GM19328 (cell line): ENCODE measurements at regions not wholly inside any gene's neighbourhood (a gene's known extent, or its start where the extent isn't known, plus 50 kb on each side); places are given as distances from the start of the nearest gene placed in this dataset.

ENCODE experiments used
- ATAC-seq: cut with Tn5 transposase; IDR thresholded peaks from one replicate; pipeline ENCODE4 v1.9.1; 2021; ENCODE audit warnings: mild to moderate bottlenecking, moderate library complexity; ENCODE audit not compliant: unreplicated experiment

DNA sequence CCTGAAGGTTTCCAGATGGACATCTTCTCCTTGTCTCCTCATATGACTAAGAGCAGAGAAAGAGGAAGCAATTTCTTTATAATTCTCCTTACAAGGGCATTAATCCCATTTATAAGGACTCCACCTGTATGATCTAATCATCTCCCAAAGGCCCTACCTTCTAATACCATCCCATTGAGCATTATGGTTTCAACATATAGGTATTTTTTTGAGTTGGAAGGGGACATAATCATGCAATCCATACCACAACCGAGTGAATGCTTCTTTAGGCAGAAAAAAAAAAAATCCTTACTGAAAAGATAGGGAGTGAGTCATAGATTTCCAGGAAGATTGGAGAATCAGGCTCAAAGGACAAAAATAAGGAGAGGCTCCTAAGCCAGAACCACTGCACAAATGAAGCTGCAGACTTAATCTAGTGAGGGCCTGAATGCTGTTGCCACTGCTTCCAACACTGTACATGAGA is 312.5 kb upstream of the HS3ST1 start:
- ATAC-seq, result no peak

DNA sequence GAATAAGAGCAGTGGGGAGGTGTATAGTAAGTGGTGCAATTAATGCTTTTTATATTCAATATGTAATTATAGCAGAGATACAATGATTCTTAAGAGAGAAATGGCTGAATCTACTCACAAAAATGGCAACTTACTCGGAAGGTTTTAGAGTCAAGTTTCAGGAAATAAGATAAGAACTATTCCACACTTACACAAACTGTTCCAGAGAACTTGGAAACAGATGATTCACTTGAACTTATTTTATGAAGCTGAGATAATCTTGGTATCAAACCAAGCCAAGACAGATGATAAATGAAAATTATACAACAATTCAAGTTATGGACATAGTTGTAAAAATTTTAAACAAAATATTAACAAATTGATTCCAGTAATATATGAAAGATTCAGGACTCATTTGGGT is 311.3 kb upstream of the HS3ST1 start:
- ATAC-seq, result no peak

DNA sequence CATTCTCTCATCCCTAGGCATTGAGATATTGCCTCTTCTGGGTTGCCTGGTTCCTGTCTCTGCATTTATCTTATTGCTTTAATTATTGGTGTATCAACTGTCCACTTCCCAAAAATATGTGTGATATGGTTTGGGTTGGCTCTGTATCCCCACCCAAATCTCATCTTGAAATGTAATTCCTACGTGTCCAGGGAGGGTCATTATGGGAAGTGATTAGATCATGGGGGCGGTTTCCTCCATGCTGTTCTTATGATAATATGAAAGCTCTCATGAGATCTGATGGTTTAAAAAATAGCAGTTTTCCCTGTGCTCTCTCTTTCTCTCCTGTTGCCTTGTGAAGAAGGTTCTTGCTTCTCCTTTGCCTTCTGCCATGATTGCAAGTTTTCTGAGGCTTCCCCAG is 308.3 kb upstream of the HS3ST1 start:
- no peak for ATAC-seq

DNA sequence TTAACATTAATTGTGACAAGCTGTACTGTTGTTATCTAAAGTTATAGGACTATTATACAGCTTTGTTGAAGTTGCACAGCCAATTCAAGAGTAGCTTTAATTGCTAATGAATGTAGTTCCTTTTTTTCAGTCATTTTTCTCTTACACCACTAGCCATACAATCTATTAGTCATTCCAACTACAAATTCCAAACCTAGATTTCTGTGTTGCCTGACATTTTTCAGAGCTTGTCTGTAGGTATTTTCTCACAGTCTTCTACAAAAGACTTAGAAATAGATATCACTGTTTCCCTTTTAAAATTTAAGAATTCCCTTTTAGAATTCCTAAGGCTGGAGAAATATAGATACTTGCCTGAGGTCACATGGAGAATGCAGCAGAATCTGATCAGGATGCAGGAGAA is 307.0 kb upstream of the HS3ST1 start:
- ATAC-seq, result no peak

DNA sequence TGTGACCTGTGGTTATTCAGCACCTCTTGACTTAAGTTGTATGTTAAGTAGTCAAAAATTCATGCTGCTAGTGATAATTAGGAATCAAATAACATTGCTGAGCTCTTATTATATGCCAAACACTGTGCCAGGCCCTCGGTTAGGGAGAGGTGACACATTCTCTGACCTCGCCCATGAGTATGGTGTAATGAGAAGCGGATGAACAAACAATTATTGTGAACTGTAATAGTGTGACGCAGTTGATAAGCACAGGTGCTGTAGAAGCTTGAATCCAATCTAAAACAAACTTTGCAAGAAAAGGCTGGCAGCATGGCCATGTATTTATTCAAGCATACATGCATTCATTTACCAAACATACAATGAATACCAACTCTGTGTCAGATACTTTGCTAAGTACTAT is 303.5 kb upstream of the HS3ST1 start:
- no peak for ATAC-seq

DNA sequence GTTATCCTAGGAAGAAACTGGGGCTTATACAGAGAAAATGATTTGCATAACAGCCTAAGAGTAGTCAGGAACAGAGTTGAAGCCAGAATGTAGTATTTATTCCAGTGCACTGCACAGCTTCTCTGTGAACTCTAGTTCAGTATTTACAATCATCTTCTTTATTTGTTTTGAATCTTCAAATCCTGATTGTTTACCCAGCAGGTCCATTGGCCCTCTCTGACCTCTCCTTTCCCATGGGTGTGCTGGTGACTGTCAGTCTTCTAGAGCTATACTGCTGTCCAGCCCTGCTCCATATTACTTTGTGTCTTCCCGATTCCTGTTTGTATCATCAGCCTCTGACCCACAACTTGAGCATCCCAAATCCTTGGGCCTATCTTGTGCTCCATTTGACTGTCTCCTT is 301.9 kb upstream of the HS3ST1 start:
- no peak for ATAC-seq

DNA sequence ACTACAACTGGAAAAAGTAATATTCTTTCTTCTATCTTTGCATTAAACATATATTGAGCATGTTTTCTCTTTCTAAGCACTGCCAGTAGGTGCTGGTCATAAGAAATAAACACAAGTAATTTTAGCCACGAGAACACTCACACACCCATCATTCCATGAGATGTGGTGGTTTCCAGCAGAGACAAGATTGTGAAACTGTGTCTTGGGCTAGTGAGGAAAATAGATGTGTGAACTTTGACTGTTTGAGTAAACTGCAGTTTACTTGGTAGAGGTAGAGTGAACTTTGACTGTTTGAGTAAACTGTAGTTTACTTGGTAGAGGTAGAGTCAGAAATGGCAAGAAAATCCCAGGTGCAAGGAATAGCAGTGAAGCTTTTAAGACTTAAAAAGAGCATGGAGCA is 300.9 kb upstream of the HS3ST1 start:
- no peak for ATAC-seq

DNA sequence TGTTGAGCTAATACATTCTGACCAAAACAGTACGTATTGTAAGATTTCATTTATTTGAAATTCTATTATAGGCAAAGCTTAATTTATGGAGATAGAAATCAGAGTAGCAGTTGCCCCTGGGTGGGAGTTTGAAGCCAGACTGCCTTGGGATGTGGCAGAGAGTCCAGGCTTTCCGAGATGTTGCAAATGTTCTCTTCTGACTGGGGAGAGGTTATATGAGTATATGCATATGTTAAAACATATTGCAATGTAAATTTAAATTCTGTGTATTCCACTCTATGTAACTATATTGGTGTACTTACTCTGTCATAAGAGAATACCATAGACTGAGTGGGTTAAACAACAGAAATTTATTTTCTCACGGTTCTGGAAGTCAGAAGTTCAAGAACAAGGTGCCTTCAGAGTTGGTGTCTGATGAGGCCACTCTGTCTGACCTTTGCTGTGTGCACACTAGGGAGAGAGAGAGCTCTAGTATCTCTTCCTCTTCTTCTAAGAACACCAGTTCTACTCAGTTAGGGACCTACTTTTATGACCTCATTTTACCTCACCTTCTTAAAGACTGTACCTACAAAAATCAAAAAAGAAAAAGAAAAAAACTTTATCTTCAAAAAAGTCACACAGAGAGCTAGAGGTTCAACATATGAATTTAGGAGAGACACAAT is 299.3 kb upstream of the HS3ST1 start:
- ATAC-seq, result no peak

DNA sequence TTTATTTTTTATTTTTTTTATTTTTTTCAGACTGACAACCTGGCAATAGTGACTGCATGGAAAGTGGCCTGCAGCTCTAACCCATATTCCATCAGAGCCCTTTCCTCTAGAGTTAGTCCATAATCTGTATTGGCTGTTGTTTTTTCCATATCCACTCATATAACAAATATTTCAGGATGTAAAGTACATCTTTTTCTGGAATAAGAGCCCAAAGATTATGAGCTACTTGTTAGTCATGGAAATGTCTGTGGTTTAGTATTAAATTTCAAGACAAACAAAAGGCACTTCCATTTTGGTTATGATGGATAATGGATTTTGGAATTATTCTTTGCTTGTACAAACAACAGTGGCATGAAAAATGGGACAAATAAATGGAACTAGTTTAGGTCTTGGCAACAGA is 296.0 kb upstream of the HS3ST1 start:
- no peak for ATAC-seq

DNA sequence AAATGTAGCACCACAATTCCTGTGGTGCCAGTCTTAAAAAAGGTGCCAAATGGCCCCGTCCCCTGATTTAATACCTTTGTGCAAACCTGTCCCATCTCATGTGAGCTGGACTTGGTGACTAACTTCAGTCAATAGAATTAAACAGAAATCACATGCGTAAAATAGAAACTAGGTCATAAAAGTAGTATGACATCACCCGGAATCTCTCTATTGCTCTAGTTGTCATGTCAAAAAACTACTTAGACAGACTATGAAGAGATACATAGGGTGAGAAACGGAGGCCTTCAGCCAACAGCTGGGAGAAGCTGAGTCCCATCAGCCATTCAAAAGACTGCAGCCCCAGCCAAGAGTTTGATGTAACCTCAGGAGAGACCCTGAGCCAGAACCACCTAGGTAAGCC is 293.5 kb upstream of the HS3ST1 start:
- ATAC-seq, result no peak

DNA sequence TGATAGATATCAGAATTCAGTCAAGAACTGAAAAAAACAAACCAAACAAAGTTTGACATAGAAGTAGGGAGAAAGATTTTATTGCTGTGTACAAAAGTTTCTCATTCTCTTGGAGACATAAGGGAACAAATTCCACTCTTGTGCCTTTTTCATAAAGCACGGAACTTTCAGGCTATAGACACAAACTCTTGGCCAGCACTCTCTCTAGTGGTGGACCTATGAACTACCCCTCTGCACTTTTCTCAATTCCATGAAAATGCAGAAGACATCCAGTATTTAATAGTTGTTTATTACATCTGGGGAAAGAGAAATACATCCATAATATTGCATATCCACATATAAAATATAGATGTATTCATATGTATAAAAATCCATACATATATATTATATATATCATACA is 291.6 kb upstream of the HS3ST1 start:
- ATAC-seq, result no peak

DNA sequence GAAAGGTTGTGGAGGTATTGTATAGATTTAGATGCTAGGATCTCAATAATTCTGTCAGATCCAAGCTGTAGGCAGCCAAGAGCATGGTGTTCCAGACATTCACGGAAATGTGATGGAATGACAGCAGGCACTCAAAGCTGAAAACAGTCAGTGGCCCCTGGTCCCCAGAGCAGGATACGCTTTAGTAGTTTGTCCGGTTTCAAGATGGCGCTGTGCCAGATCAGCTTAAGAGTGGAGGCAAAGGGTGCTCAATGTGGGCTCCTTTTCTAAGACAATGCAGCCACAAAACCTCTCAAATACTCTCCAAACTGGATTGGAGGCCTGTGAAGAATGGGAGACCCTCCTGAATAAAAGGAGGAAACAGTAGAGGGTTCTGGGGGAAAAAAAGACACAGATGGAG is 291.2 kb upstream of the HS3ST1 start:
- no peak for ATAC-seq

DNA sequence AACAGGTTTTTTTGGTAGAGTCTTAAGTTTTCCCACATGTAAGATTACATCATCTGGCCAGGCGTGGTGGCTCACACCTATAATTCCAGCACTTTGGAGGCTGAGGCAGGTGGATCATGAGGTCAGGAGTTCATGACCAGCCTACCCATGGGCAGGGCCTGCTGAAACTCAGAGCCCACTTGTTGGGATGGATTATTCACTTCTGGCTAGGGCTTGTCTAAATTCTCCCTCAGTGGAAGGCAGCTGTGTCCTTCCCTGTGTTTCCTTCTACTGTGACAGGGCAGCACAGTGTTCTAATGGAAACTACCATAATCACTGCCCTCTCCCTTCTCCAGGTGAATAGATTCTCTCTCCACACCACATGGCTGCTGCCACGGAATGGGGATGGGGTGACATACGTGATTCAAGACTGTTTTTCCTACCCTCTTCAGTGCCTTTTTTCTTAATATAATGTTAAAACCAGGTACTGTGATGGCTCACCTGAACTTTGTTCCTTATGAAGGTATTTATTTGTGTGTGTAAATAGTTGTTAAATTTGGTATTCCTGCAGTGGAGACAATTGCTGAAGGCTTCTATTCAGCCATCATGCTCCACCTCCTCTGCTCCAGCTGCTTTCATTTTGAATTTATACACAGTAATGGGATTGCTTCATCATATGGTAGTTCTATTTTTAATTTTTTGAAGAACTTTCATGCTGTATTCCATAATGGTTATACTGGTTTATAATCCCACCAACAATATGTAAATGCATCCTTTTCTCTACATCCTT is 287.2 kb upstream of the HS3ST1 start:
- ATAC-seq, result no peak

DNA sequence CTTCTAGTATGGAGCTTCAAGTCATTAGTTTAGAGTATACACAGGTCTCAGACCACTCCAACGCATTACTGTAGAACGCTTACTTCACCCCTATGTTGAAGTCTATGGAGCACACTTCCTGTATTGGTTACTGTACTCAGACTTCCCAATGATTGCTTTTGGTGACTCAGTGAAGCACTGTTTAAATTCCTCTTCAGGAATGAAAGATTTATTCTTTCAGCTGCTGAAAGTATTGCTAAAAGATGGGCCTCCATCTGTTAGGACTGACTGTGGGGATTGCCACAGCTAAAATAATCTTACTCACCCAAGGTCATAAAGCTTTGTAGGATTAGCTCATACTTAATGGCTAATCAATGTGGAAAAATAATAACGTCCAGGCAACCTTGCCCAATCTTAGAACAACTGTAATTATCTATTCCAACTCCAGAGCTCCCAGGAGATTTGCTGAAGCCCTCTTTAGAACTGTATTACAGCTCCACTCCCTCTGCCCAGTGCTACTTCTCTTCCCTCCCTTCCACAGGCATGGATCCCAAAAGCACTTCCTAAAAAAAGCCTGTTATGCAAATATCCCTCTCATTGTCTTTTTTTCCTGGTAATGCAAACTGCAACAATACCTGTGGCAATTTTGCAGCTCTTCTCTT is 281.9 kb upstream of the HS3ST1 start:
- ATAC-seq, result no peak

DNA sequence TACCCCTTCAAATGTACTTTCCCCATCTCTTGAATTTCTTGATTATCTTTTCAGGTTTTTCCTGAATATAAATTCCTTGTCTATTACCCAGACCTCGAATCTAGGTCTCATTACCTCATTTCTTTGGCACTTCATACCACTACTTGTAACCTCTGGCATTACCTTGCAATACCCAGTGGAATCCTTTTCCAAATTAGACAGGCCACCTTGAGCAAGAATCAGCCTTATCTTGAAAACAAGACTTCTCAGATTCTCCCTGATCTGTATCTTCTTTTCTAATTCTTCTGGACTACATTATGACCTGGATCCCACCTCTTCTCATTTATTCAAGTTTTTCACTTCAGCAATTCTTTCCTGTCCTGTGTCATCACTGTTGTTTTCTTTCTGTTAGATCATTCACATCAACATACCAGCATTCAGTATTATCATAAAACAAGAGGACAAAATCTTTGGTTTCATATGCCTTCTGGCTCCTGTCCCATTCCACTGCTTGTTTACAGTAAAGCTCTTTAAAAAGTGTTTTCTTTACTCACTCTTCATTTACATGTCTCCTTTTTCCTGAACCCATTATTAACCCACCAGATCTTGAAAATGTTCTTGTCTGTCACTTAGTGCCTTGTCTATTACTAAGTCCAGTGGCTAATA is 275.6 kb upstream of the HS3ST1 start:
- no peak for ATAC-seq

DNA sequence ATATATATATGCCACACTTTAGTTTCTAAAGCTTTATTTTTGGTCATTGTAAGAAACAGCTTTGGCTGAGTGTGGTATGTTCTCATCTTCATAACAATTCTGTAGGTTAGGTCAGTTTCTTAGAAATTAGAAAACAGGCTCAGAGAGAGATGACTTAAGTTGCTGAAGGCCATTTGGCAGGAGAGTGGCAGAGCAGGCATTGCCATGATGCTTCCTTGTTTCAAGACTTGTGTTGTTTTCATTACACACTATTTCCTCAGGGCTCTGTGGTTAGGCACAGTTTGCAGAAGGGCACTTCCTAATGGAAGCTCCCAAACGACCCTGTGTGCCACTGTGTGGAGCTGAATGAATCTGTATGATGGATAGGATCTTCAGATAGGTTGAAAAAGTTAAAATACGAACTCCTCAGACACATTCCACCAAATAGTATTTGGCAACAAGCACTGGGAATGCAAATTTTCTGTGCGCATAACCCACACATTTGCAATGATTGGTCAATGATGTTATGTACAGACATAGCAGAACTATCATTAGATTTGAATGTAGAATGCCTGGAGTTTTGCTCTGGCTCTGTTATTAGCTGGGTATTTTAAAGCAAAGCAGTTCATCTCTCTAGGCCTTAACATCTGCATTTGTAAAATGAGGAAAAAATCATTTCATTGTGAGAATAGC is 274.3 kb upstream of the HS3ST1 start:
- no peak for ATAC-seq

DNA sequence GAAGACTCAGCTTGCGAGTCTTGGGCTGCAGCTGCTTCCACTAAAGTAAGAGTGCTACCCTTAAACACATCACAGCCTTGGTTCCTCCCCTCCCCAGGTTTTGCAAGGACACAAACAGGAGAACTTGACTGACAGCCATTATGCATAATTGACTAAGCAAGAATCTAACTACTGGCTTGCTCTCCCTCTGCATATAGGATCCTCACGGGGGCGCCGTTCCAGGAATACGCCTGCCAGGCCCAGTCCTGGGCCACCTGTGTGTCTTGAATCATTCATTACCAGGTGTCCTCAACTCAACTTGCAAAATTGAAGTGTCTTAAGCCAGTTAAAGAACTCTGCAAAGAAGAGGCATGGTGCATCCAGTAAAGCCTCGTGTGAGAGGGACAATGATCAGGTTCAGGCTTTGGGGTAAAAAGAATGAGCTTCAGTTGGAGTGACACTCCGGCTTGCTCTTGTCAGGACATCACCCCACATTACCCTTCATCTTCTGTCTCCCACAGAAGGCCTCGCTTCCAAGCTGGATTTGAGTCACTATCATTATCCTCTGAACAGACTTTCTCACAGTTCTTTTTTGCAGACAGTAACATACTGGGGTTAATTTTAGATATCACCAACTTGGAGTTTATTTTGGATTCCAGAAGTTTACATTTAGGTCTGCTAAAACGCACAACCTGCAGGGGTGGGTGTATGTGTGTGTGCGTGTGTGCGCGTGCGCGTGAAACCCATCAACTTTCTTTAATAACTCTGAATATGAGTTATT is 273.5 kb upstream of the HS3ST1 start:
- ATAC-seq, result no peak

DNA sequence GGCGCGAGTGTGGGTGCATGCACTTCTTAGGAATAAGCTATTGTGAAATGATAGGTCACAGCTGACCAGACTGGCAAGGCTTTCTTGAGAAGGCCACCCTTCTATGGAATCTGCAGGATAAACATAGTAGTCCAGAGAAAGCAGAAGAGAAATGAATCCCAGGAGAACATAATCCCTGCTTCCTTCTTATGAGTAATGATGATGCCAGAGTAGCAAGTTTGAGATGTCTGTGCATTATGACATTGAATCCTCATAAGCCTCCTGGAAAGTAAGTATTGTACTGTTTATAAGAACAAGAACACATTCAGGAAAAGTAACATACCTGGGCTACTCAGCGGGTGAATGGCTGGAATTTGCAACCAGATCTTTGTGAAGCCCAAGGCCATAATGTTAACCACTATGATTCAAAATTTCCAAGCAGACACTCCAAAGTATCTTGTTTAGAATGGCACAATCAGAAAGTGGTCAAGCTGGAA is 272.1 kb upstream of the HS3ST1 start:
- no peak for ATAC-seq

DNA sequence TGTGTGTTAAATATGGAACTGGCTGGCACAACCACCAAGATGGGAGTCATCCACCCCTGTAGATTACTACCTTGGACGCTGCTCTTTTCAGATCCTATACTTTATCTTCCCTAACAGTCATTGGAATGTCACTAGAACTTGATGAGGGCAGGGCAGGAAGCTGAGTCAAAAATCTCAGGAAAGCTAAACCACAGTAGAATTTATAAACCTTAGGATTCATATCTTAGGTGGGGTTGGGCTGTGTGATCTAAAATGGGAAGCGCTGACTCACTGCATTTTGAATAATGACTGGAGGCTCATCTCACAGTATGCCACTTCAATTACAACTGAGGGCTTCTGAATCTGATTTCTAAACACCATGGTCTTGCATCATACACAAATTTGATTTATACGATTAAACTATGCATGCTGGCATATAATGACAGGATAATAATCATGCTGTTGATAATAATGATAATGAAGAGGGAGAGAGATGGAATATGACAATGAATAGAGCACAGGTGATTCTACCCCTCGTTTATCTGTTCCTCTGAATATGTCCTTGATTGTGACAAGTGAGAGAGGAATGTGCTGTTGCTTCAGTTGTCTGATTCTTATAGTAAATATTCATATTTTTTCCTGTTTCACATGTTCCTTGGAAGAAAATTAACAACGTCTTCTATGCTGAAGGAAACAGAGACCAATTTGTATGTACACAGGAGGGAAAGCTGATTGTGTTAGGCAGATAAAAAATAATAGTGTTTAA is 270.3 kb upstream of the HS3ST1 start:
- ATAC-seq, result no peak

DNA sequence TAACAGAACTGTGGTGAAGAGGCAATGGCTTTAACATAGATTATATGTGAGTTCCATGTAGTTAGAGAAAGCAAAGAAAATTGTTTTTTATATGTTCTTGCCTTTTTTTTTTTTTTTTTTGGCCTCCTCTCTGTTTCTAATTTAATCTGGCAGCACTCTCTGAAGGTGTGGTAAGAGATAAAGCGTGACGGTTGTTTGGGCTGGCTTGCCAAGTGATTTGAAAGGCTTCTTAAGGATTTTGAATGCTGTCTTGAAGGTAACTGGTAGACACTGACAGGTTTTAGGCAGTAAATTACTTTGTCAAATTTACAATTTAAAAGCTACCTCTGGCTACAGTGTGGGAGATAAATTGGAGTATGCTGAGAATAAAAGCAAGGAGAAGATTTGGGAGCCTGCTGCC is 269.3 kb upstream of the HS3ST1 start:
- ATAC-seq, result no peak
